ENCODE measurements at regions not wholly inside any gene's neighbourhood (a gene's known extent, or its start where the extent isn't known, plus 50 kb on each side); places are given as distances from the start of the nearest gene placed in this dataset.

- TF ChIP-seq CTCF (IDR thresholded peaks at IDR 0.05), result no peak
- no peak for TF ChIP-seq CDX4 (CRISPR knock-in tag; IDR thresholded peaks at IDR 0.05; ENCODE audit: borderline replicate concordance)
- TF ChIP-seq ZSCAN18 (CRISPR knock-in tag; IDR thresholded peaks at IDR 0.05), result no peak
- TF ChIP-seq GRHL2 (CRISPR knock-in tag; IDR thresholded peaks at IDR 0.05; ENCODE audit: insufficient replicate concordance, severe bottlenecking), result no peak
- no peak for TF ChIP-seq NFE2L1 (CRISPR knock-in tag; IDR thresholded peaks at IDR 0.05)
- no peak for TF ChIP-seq AR (CRISPR knock-in tag; IDR thresholded peaks at IDR 0.05)
- Mint-ChIP-seq H3K4me1 (no peaks in the 10 kb centered on the region), H3K27me3 (ENCODE audit: low read depth) (peaks cover 16% of the 10 kb centered on the region), H3K4me3 (no peak overlapping the region), H3K27ac (no peak overlapping the region), H3K36me3 (peaks cover 45% of the 10 kb centered on the region), H3K9me3 (peaks cover 41% of the 10 kb centered on the region)
- ATAC-seq (no peak), DNase-seq (ENCODE audit: low spot score) (no peak)
- CTCF ChIA-PET, result no interaction called here
- POLR2A ChIA-PET, result no interaction called here
These were observed 2287.7 kb downstream of the TP53TG3F start for GRCh38 chr16:35746963-35747657.

- DNase-seq (ENCODE audit: low spot score) (no peak), ATAC-seq (no peak)
- H3K36me3 Mint-ChIP-seq, result peaks cover 38% of the 10 kb centered on the region
- TF ChIP-seq ZNF416 (CRISPR knock-in tag; IDR thresholded peaks at IDR 0.05) (no peak), FOXK1 (CRISPR knock-in tag; IDR thresholded peaks at IDR 0.05) (no peak), KAT7 (CRISPR knock-in tag; IDR thresholded peaks at IDR 0.05; ENCODE audit: borderline replicate concordance) (no peak), ETV6 (CRISPR knock-in tag; IDR thresholded peaks at IDR 0.05) (no peak), ZBTB21 (CRISPR knock-in tag; IDR thresholded peaks at IDR 0.05; ENCODE audit: borderline replicate concordance) (no peak), ZSCAN18 (CRISPR knock-in tag; IDR thresholded peaks at IDR 0.05) (no peak), ZNF232 (CRISPR knock-in tag; IDR thresholded peaks at IDR 0.05) (no peak), AR (CRISPR knock-in tag; IDR thresholded peaks at IDR 0.05) (no peak), ZNF263 (CRISPR knock-in tag; IDR thresholded peaks at IDR 0.05; ENCODE audit: low read depth) (no peak)
- no peak overlapping the region for H3K27ac Mint-ChIP-seq
- H3K9me3 Mint-ChIP-seq, result peaks cover 33% of the 10 kb centered on the region
- H3K4me3 Mint-ChIP-seq, result no peak overlapping the region
- ChIA-PET CTCF (no interaction called here), POLR2A (no interaction called here)
- peaks cover 8% of the 10 kb centered on the region for H3K27me3 Mint-ChIP-seq (ENCODE audit: low read depth)
- no peaks in the 10 kb centered on the region for H3K4me1 Mint-ChIP-seq
These were observed 2288.4 kb downstream of the TP53TG3F start for GRCh38 chr16:35747658-35748455.

Data from WTC11 (cell line).